Fibroblast of mammary gland (primary cell): ENCODE measurements at regions not wholly inside any gene's neighbourhood (a gene's known extent, or its start where the extent isn't known, plus 50 kb on each side); places are given as distances from the start of the nearest gene placed in this dataset.

Experiments
- DNase-seq: peaks from one replicate; pipeline ENCODE4 v3.0.0-alpha.2; 2010; ENCODE audit warnings: low read depth
- H3K4me3 ChIP-seq: 2 replicates; pipeline ENCODE4 v1.5.1; 2011; ENCODE audit warnings: low read depth, mild to moderate bottlenecking, low read length, moderate library complexity; ENCODE audit not compliant: control insufficient read depth
- TF ChIP-seq, protein P1 (sequence below): conservative IDR thresholded peaks from 2 replicates; pipeline ENCODE4 v1.5.1; 2011; ENCODE audit warnings: low read depth, low read length, inconsistent platforms; ENCODE audit not compliant: control insufficient read depth, insufficient read depth

GRCh38 chr10:131681122-131681521 lies 219.7 kb upstream of the PPP2R2D start:
- no peak overlapping the region for H3K4me3 ChIP-seq
- no peak for DNase-seq
- TF ChIP-seq, protein P1, sequence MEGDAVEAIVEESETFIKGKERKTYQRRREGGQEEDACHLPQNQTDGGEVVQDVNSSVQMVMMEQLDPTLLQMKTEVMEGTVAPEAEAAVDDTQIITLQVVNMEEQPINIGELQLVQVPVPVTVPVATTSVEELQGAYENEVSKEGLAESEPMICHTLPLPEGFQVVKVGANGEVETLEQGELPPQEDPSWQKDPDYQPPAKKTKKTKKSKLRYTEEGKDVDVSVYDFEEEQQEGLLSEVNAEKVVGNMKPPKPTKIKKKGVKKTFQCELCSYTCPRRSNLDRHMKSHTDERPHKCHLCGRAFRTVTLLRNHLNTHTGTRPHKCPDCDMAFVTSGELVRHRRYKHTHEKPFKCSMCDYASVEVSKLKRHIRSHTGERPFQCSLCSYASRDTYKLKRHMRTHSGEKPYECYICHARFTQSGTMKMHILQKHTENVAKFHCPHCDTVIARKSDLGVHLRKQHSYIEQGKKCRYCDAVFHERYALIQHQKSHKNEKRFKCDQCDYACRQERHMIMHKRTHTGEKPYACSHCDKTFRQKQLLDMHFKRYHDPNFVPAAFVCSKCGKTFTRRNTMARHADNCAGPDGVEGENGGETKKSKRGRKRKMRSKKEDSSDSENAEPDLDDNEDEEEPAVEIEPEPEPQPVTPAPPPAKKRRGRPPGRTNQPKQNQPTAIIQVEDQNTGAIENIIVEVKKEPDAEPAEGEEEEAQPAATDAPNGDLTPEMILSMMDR = no peak

DNA sequence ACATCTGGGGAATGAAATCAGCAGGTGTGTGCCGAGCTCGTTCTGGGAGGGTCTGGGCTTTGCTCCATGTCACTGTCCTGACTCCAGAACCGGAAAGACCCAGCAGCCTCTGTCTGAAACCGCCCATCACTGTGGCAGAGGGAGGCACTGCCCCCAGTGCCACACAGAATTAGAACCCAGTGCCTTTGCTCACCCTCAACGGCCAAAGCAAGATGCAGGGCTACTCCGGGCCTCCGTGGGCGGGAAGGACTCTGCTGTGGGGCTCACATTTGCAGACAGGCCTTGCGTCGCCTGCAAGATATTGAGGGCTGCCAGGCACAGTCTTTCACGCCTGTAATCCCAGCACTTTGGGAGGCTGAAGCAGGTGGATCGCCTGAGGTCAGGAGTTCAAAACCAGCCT lies 219.2 kb upstream of the PPP2R2D start:
- no peak overlapping the region for H3K4me3 ChIP-seq
- TF ChIP-seq, protein P1 = no peak
- no peak for DNase-seq

GRCh38 chr10:131682271-131682962 lies 218.4 kb upstream of the PPP2R2D start:
- no peak overlapping the region for H3K4me3 ChIP-seq
- no peak for DNase-seq
- TF ChIP-seq, protein P1 = no peak

- TF ChIP-seq, protein P1 = no peak
- no peak for DNase-seq
- no peak overlapping the region for H3K4me3 ChIP-seq
Observed at GRCh38 chr10:131683281-131683861, 217.4 kb upstream of the PPP2R2D start.

- TF ChIP-seq, protein P1 = no peak
- H3K4me3 ChIP-seq = no peak overlapping the region
- DNase-seq = no peak
Observed at GRCh38 chr10:131683941-131684340, 216.9 kb upstream of the PPP2R2D start.

DNA sequence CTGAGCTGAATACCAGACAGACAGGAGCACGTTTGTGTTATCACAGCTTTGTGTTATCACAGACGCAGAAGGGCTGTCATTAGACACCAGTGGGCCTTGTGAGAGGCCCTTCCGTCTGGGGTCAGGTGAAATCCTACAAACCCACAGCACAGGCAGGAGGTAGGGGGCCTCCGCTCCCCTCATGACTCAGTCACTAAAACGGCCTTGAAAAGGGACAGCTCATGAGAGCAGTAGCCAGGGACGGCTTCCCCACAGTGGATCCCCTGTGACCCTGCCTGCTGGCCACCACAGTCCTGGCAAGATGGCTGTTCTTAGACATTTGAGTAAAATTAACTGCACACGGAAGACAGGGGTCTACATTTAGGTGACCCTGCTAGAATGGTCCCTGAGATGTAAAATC lies 215.8 kb upstream of the PPP2R2D start:
- no peak for DNase-seq
- H3K4me3 ChIP-seq = no peak overlapping the region
- TF ChIP-seq, protein P1 = no peak
